ENCODE measurements at regions not wholly inside any gene's neighbourhood (a gene's known extent, or its start where the extent isn't known, plus 50 kb on each side); places are given as distances from the start of the nearest gene placed in this dataset.
A peak's percentile ranks its signal among the peaks of the same experiment; 100 is the strongest.

GRCh38 chr15:66851311-66852063, 149.5 kb downstream of the SMAD6 start:
- Histone ChIP-seq H3K4me3 (no peak overlapping the region), H3K36me3 (replicated peaks) (no peaks in the 10 kb centered on the region), H3K27me3 (ENCODE audit: low read depth) (0 out of 2 replicates have a peak, but pooled peaks cover 2% of the 10 kb centered on the region), H3K4me1 (peaks cover 13% of the 10 kb centered on the region), H3K9me3 (no peaks in the 10 kb centered on the region)
- in situ Hi-C loops (cut with MboI; ENCODE audit: low sequenced_read_pairs), result no loop called here
- DNase-seq (ENCODE audit: low spot score in 2 of 2), result peak; percentile 97

- H3K36me3 ChIP-seq (replicated peaks), result no peaks in the 10 kb centered on the region
- 0 out of 2 replicates have a peak, but pooled peaks cover 2% of the 10 kb centered on the region for H3K27me3 ChIP-seq (ENCODE audit: low read depth)
- H3K4me1 ChIP-seq, result peaks cover 13% of the 10 kb centered on the region
- in situ Hi-C loops (cut with MboI; ENCODE audit: low sequenced_read_pairs), result no loop called here
- peak in 1 of 2 experiments; percentile 12 for DNase-seq (ENCODE audit: low spot score in 2 of 2)
- H3K9me3 ChIP-seq, result no peaks in the 10 kb centered on the region
- H3K4me3 ChIP-seq, result no peak overlapping the region
These were observed 150.2 kb downstream of the SMAD6 start for GRCh38 chr15:66852064-66852905.

- peak in 1 of 2 experiments; percentile 29 for DNase-seq (ENCODE audit: low spot score in 2 of 2)
- Histone ChIP-seq H3K36me3 (replicated peaks) (no peaks in the 10 kb centered on the region), H3K9me3 (no peaks in the 10 kb centered on the region), H3K27me3 (ENCODE audit: low read depth) (0 out of 2 replicates have a peak, but pooled peaks cover 2% of the 10 kb centered on the region), H3K4me3 (no peak overlapping the region), H3K4me1 (peaks cover 13% of the 10 kb centered on the region)
- in situ Hi-C loops (cut with MboI; ENCODE audit: low sequenced_read_pairs), result no loop called here
These were observed 152.3 kb downstream of the SMAD6 start for GRCh38 chr15:66854012-66854965.

GRCh38 chr15:66855041-66855440, 153.0 kb downstream of the SMAD6 start:
- H3K4me3 ChIP-seq, result no peak overlapping the region
- peaks cover 13% of the 10 kb centered on the region for H3K4me1 ChIP-seq
- H3K36me3 ChIP-seq (replicated peaks), result no peaks in the 10 kb centered on the region
- H3K27me3 ChIP-seq (ENCODE audit: low read depth), result 0 out of 2 replicates have a peak, but pooled peaks cover 2% of the 10 kb centered on the region
- no peak for DNase-seq (ENCODE audit: low spot score in 2 of 2)
- in situ Hi-C loops (cut with MboI; ENCODE audit: low sequenced_read_pairs), result no loop called here
- no peaks in the 10 kb centered on the region for H3K9me3 ChIP-seq

GRCh38 chr15:66857694-66858093, 155.7 kb downstream of the SMAD6 start:
- no peak for DNase-seq (ENCODE audit: low spot score in 2 of 2)
- in situ Hi-C loops (cut with MboI; ENCODE audit: low sequenced_read_pairs), result no loop called here
- Histone ChIP-seq H3K36me3 (replicated peaks) (no peaks in the 10 kb centered on the region), H3K27me3 (ENCODE audit: low read depth) (0 out of 2 replicates have a peak, but pooled peaks cover 2% of the 10 kb centered on the region), H3K4me3 (no peak overlapping the region), H3K4me1 (no peaks in the 10 kb centered on the region; the same call in 1 of the 2 replicates), H3K9me3 (no peaks in the 10 kb centered on the region)

GRCh38 chr15:66858423-66859207, 156.6 kb downstream of the SMAD6 start:
- H3K36me3 ChIP-seq (replicated peaks), result no peaks in the 10 kb centered on the region
- in situ Hi-C loops (cut with MboI; ENCODE audit: low sequenced_read_pairs), result no loop called here
- no peaks in the 10 kb centered on the region; the same call in 1 of the 2 replicates for H3K4me1 ChIP-seq
- H3K4me3 ChIP-seq, result no peak overlapping the region
- 0 out of 2 replicates have a peak, but pooled peaks cover 2% of the 10 kb centered on the region for H3K27me3 ChIP-seq (ENCODE audit: low read depth)
- no peaks in the 10 kb centered on the region for H3K9me3 ChIP-seq
- peak in 1 of 2 experiments; percentile 7 for DNase-seq (ENCODE audit: low spot score in 2 of 2)

- Histone ChIP-seq H3K4me1 (no peaks in the 10 kb centered on the region; the same call in 1 of the 2 replicates), H3K36me3 (replicated peaks) (no peaks in the 10 kb centered on the region), H3K4me3 (no peak overlapping the region), H3K27me3 (ENCODE audit: low read depth) (0 out of 2 replicates have a peak, but pooled peaks cover 2% of the 10 kb centered on the region), H3K9me3 (no peaks in the 10 kb centered on the region)
- DNase-seq (ENCODE audit: low spot score in 2 of 2), result peak in 1 of 2 experiments; percentile 10
- in situ Hi-C loops (cut with MboI; ENCODE audit: low sequenced_read_pairs), result no loop called here
These were observed 157.7 kb downstream of the SMAD6 start for GRCh38 chr15:66859688-66860253.

- DNase-seq (ENCODE audit: low spot score in 2 of 2), result peak in 1 of 2 experiments; percentile 6
- Histone ChIP-seq H3K36me3 (replicated peaks) (no peaks in the 10 kb centered on the region), H3K27me3 (ENCODE audit: low read depth) (no peaks in the 10 kb centered on the region), H3K4me1 (no peaks in the 10 kb centered on the region; the same call in 1 of the 2 replicates), H3K4me3 (no peak overlapping the region), H3K9me3 (no peaks in the 10 kb centered on the region)
- in situ Hi-C loops (cut with MboI; ENCODE audit: low sequenced_read_pairs), result no loop called here
These were observed 158.8 kb downstream of the SMAD6 start for GRCh38 chr15:66860844-66861243.

- Histone ChIP-seq H3K27me3 (ENCODE audit: low read depth) (no peaks in the 10 kb centered on the region), H3K4me1 (no peaks in the 10 kb centered on the region; the same call in 1 of the 2 replicates), H3K36me3 (replicated peaks) (no peaks in the 10 kb centered on the region), H3K9me3 (no peaks in the 10 kb centered on the region), H3K4me3 (no peak overlapping the region)
- in situ Hi-C loops (cut with MboI; ENCODE audit: low sequenced_read_pairs), result no loop called here
- DNase-seq (ENCODE audit: low spot score in 2 of 2), result peak in 1 of 2 experiments; percentile 21
These were observed 160.3 kb downstream of the SMAD6 start for GRCh38 chr15:66862111-66862939.

GRCh38 chr15:66862940-66863335, 160.9 kb downstream of the SMAD6 start:
- H3K4me1 ChIP-seq, result no peaks in the 10 kb centered on the region; the same call in 1 of the 2 replicates
- no peaks in the 10 kb centered on the region for H3K27me3 ChIP-seq (ENCODE audit: low read depth)
- no peaks in the 10 kb centered on the region for H3K36me3 ChIP-seq (replicated peaks)
- no peak overlapping the region for H3K4me3 ChIP-seq
- in situ Hi-C loops (cut with MboI; ENCODE audit: low sequenced_read_pairs), result no loop called here
- H3K9me3 ChIP-seq, result no peaks in the 10 kb centered on the region
- peak; percentile 81 to 96 for DNase-seq (ENCODE audit: low spot score in 2 of 2)

GRCh38 chr15:66863390-66864085, 161.5 kb downstream of the SMAD6 start:
- Histone ChIP-seq H3K4me1 (no peaks in the 10 kb centered on the region; the same call in 1 of the 2 replicates), H3K4me3 (no peak overlapping the region), H3K36me3 (replicated peaks) (no peaks in the 10 kb centered on the region), H3K27me3 (ENCODE audit: low read depth) (peaks cover under 1% of the 10 kb centered on the region; the same call in 1 of the 2 replicates), H3K9me3 (no peaks in the 10 kb centered on the region)
- DNase-seq (ENCODE audit: low spot score in 2 of 2), result peak in 1 of 2 experiments; percentile 4
- in situ Hi-C loops (cut with MboI; ENCODE audit: low sequenced_read_pairs), result no loop called here
